H1 (cell line): ENCODE measurements at regions not wholly inside any gene's neighbourhood (a gene's known extent, or its start where the extent isn't known, plus 50 kb on each side); places are given as distances from the start of the nearest gene placed in this dataset.

Source experiments
- CTCF ChIA-PET: fragments of 300-600 bp; sonication (Branson Sonifier 250); formaldehyde crosslinking; loops from one replicate; lab custom pipeline; 2021; ENCODE audit not compliant: partially characterized antibody; lab: Charles Lee
- POLR2A ChIA-PET: fragments of 300-600 bp; sonication (Branson Sonifier 250); formaldehyde crosslinking; loops from one replicate; lab custom pipeline; 2021; ENCODE audit warnings: inconsistent platforms; ENCODE audit not compliant: partially characterized antibody; lab: Charles Lee
- DNase-seq, 2 experiments: peaks; one replicate each; pipeline versions ENCODE4 v3.0.0 to v3.0.0-alpha.2; 2010 to 2022; ENCODE audit warnings: low spot score in 2 of 2, low read depth in 1 of 2, mixed read lengths in 1 of 2
- FAIRE-seq: peaks from 2 replicates; lab custom pipeline; 2011; peaks lifted over from hg19 to GRCh38; lab: Jason Lieb, UNC
- H2AFZ ChIP-seq: 2 replicates; pipeline ENCODE4 v1.8.1; 2012; ENCODE audit warnings: low read length, inconsistent platforms
- H2AK5ac ChIP-seq: 2 replicates; pipeline ENCODE4 v1.6.1; 2013; ENCODE audit warnings: low read depth, low read length
- H2BK120ac ChIP-seq: replicated peaks from 2 replicates; pipeline ENCODE3; 2013; ENCODE audit warnings: low read depth, low read length, inconsistent platforms
- H2BK12ac ChIP-seq: 2 replicates; pipeline ENCODE4 v1.6.1; 2013; ENCODE audit warnings: low read depth, low read length
- H2BK15ac ChIP-seq: 2 replicates; pipeline ENCODE4 v1.6.1; 2013; ENCODE audit warnings: low read length
- H2BK20ac ChIP-seq: 2 replicates; pipeline ENCODE4 v1.6.1; 2013; ENCODE audit warnings: low read length
- H2BK5ac ChIP-seq: 2 replicates; pipeline ENCODE4 v1.6.1; 2013; ENCODE audit warnings: low read depth, low read length
- H3K14ac ChIP-seq: 2 replicates; pipeline ENCODE4 v1.6.1; 2013; ENCODE audit warnings: inconsistent platforms; ENCODE audit not compliant: insufficient read length
- H3K18ac ChIP-seq: 2 replicates; pipeline ENCODE4 v1.6.1; 2013; ENCODE audit warnings: low read length; ENCODE audit errors: extremely low read depth
- H3K23ac ChIP-seq: 2 replicates; pipeline ENCODE4 v1.6.1; 2013; ENCODE audit warnings: inconsistent platforms; ENCODE audit not compliant: insufficient read length
- H3K23me2 ChIP-seq: 2 replicates; pipeline ENCODE4 v1.6.1; 2013; ENCODE audit warnings: low read depth, low read length
- H3K27ac ChIP-seq: 2 replicates; pipeline ENCODE4 v1.6.1; 2011; ENCODE audit warnings: low read depth, low read length, inconsistent platforms
- H3K27me3 ChIP-seq, 4 experiments: replicated peaks in 1 of 4; 1 replicate in 1 of 4; 2 replicates in 3 of 4; pipeline versions ENCODE4 v1.6.1 to v1.8.1; 2011 to 2013; ENCODE audit warnings: low read length in 3 of 4, mild to moderate bottlenecking in 3 of 4, inconsistent platforms in 2 of 4, mixed read lengths in 2 of 4, moderate library complexity in 1 of 4; ENCODE audit not compliant: control insufficient read depth in 3 of 4, insufficient read depth in 3 of 4; ENCODE audit errors: extremely low read depth in 1 of 4
- H3K36me3 ChIP-seq, 4 experiments: 2 replicates each; pipeline versions ENCODE4 v1.6.1 to v1.8.1; 2011 to 2013; ENCODE audit warnings: mild to moderate bottlenecking in 4 of 4, low read length in 3 of 4, moderate library complexity in 2 of 4, control low read depth in 1 of 4, inconsistent platforms in 1 of 4; ENCODE audit not compliant: insufficient read depth in 4 of 4, control insufficient read depth in 2 of 4
- H3K4ac ChIP-seq: replicated peaks from 2 replicates; pipeline ENCODE3; 2013; ENCODE audit warnings: low read length, low read depth, mixed read lengths, inconsistent platforms; ENCODE audit not compliant: insufficient read length
- H3K4me1 ChIP-seq, 4 experiments: replicated peaks in 1 of 4; 1 replicate in 1 of 4; 2 replicates in 3 of 4; pipeline versions ENCODE4 v1.6.1 to v1.8.1; 2011 to 2013; ENCODE audit warnings: low read length in 3 of 4, inconsistent platforms in 2 of 4, mixed read lengths in 1 of 4; ENCODE audit not compliant: insufficient read depth in 4 of 4, control insufficient read depth in 3 of 4
- H3K4me2 ChIP-seq, 2 experiments: 2 replicates each; pipeline versions ENCODE4 v1.6.1 to v1.8.1; 2011 to 2013; ENCODE audit warnings: low read depth in 2 of 2, low read length in 2 of 2, control low read depth in 1 of 2, inconsistent platforms in 1 of 2, mild to moderate bottlenecking in 1 of 2; ENCODE audit not compliant: insufficient read depth in 1 of 2
- H3K4me3 ChIP-seq, 4 experiments: fragments of 200-600, 300-600 bp in 1 of 4; sonication (generic), shearing (Covaris generic), sonication (Bioruptor Twin) in 1 of 4; 2 replicates each; pipeline versions ENCODE4 v1.5.1 to v1.8.1; 2011 to 2016; ENCODE audit warnings: low read length in 4 of 4, low read depth in 3 of 4, control low read depth in 2 of 4, inconsistent platforms in 2 of 4, mild to moderate bottlenecking in 2 of 4, mixed read lengths in 1 of 4, moderate library complexity in 1 of 4; ENCODE audit not compliant: insufficient read depth in 2 of 4; ENCODE audit errors: extremely low read depth in 1 of 4
- H3K56ac ChIP-seq: replicated peaks from 2 replicates; pipeline ENCODE3; 2013; ENCODE audit warnings: low read depth, mild to moderate bottlenecking, mixed read lengths, low read length, inconsistent platforms; ENCODE audit not compliant: insufficient read length
- H3K79me1 ChIP-seq: 2 replicates; pipeline ENCODE4 v1.6.1; 2013; ENCODE audit warnings: low read depth, low read length, control low read depth
- H3K79me2 ChIP-seq, 2 experiments: 2 replicates each; pipeline versions ENCODE4 v1.6.1 to v1.8.1; 2012 to 2013; ENCODE audit warnings: low read length in 2 of 2, mild to moderate bottlenecking in 2 of 2, inconsistent platforms in 1 of 2; ENCODE audit not compliant: insufficient read depth in 2 of 2, control insufficient read depth in 1 of 2
- H3K9ac ChIP-seq, 4 experiments: replicated peaks in 1 of 4; 1 replicate in 1 of 4; 2 replicates in 3 of 4; pipeline versions ENCODE4 v1.6.1 to v1.8.1; 2011 to 2013; ENCODE audit warnings: low read depth in 3 of 4, low read length in 3 of 4, control low read depth in 2 of 4, mild to moderate bottlenecking in 2 of 4, moderate library complexity in 2 of 4, inconsistent platforms in 1 of 4; ENCODE audit errors: extremely low read depth in 1 of 4
- H3K9me3 ChIP-seq, 2 experiments: 2 replicates each; pipeline versions ENCODE4 v1.6.1 to v1.8.1; 2012 to 2013; ENCODE audit warnings: mild to moderate bottlenecking in 2 of 2, moderate library complexity in 2 of 2, control low read depth in 1 of 2, inconsistent platforms in 1 of 2, low read depth in 1 of 2, low read length in 1 of 2, mixed read lengths in 1 of 2; ENCODE audit not compliant: insufficient read depth in 2 of 2
- H4K20me1 ChIP-seq, 2 experiments: replicated peaks in 1 of 2; 2 replicates each; pipeline versions ENCODE3 to v1.8.1; 2011 to 2013; ENCODE audit warnings: inconsistent platforms in 2 of 2, low read length in 2 of 2, mild to moderate bottlenecking in 1 of 2; ENCODE audit not compliant: insufficient read depth in 2 of 2, control insufficient read depth in 1 of 2
- H4K5ac ChIP-seq: 2 replicates; pipeline ENCODE4 v1.6.1; 2013; ENCODE audit warnings: low read length, low read depth, mixed read lengths, inconsistent platforms; ENCODE audit not compliant: insufficient read length
- H4K8ac ChIP-seq: 2 replicates; pipeline ENCODE4 v1.8.0; 2013; ENCODE audit warnings: mild to moderate bottlenecking, moderate library complexity, low read length, inconsistent platforms; ENCODE audit not compliant: insufficient read depth; ENCODE audit errors: extremely low read depth
- H4K91ac ChIP-seq: replicated peaks from 2 replicates; pipeline ENCODE3; 2013; ENCODE audit warnings: low read length, mixed read lengths, inconsistent platforms; ENCODE audit not compliant: insufficient read length
- BACH1 ChIP-seq: IDR thresholded peaks from 2 replicates; pipeline ENCODE4 v1.6.1; 2012; ENCODE audit warnings: low read length, improper control_type of control experiment
- CBX5 ChIP-seq: fragments of 300-800, 300-1000 bp; sonication (generic); IDR thresholded peaks from 2 replicates; pipeline ENCODE4 v1.7.1; 2016; ENCODE audit warnings: antibody characterized with exemption, low read length, low read depth
- CTBP2 ChIP-seq: IDR thresholded peaks from 2 replicates; pipeline ENCODE4 v1.7.0; 2011; ENCODE audit warnings: borderline replicate concordance, mild to moderate bottlenecking, moderate library complexity, mixed read lengths, low read length; ENCODE audit not compliant: insufficient read depth, insufficient read length
- EGR1 ChIP-seq: IDR thresholded peaks from 2 replicates; pipeline ENCODE4 v1.6.1; 2011; ENCODE audit warnings: low read depth, low read length, borderline replicate concordance
- KDM1A ChIP-seq: fragments of 200-600, 300-600 bp; sonication (generic); IDR thresholded peaks from 2 replicates; pipeline ENCODE4 v1.7.1; 2016; ENCODE audit warnings: mild to moderate bottlenecking, low read length, borderline replicate concordance
- NANOG ChIP-seq: IDR thresholded peaks from 2 replicates; pipeline ENCODE4 v1.6.1; 2011; ENCODE audit warnings: low read length, low read depth, mild to moderate bottlenecking, inconsistent platforms; ENCODE audit not compliant: insufficient read depth, poor library complexity, severe bottlenecking
- SIRT6 ChIP-seq: IDR thresholded peaks from one replicate; pipeline ENCODE4 v1.7.1; 2012; ENCODE audit warnings: low read length, inconsistent platforms
- SIX5 ChIP-seq: IDR thresholded peaks from 2 replicates; pipeline ENCODE4 v1.6.1; 2011; ENCODE audit warnings: mild to moderate bottlenecking, low read depth, low read length
- SP4 ChIP-seq: IDR thresholded peaks from 2 replicates; pipeline ENCODE4 v1.6.1; 2012; ENCODE audit warnings: low read length, inconsistent platforms
- TEAD4 ChIP-seq: IDR thresholded peaks from 2 replicates; pipeline ENCODE4 v1.6.1; 2012; ENCODE audit warnings: low read depth, low read length, inconsistent platforms, mixed read lengths
- YY1 ChIP-seq: IDR thresholded peaks from 2 replicates; pipeline ENCODE4 v1.6.1; 2011; ENCODE audit warnings: low read depth, mild to moderate bottlenecking, low read length
- WGBS, 2 experiments: shearing (Covaris generic) in 1 of 2; methylation state at CpG; one replicate each; pipeline versions ENCODE4 v1.1.6 to v1.1.7; 2013 to 2015; ENCODE audit warnings: low lambda C conversion rate in 2 of 2, mixed read lengths in 2 of 2, inconsistent platforms in 1 of 2, low coverage in 1 of 2, missing lambda C conversion rate in 1 of 2; ENCODE audit not compliant: insufficient replicate concordance in 2 of 2, insufficient coverage in 1 of 2, insufficient read length in 1 of 2; ENCODE audit errors: extremely low coverage in 1 of 2, missing lambda C conversion rate in 1 of 2; 5-methylcytosine and 5-hydroxymethylcytosine counted together

DNA sequence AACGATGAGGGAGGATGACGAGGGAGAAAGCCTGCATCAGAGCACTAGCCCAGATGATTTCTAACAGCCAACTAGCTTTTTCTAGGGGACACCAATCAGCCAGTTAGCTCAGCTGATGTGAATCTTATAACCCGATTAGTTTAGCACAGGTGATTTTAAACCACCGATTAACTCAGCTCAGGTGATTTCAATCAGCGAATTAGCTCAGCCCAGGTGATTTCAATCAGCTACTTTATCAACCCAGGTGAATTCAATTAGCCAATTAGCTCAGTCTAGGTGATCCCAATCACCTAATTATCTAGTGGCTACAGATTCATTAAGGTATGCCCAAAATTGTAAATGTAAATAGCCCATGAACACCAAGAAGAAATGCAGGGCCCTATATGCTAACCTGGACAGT lies 146.9 kb downstream of the ZNF486 start:
- H3K14ac ChIP-seq: no peak overlapping the region
- H3K18ac ChIP-seq: no peak overlapping the region
- H3K36me3 ChIP-seq: no peaks in the 10 kb centered on the region
- H2AFZ ChIP-seq: peak overlapping the region; percentile 95
- H3K4me2 ChIP-seq: no peak overlapping the region
- no peak overlapping the region for H4K91ac ChIP-seq
- ChIA-PET CTCF (interaction anchor here (0.7 to 1.7 kb wide), 5 partner anchors 10 to 82 kb away, joined by 3 to 6 read pairs (median 6); no protein-coding TSS in a partner anchor), POLR2A (interaction anchor here (0.6 to 0.9 kb wide), 2 partner anchors 112 to 331 kb away, joined by 3 to 5 read pairs; no protein-coding TSS in a partner anchor)
- no peak overlapping the region for H4K5ac ChIP-seq
- no peak overlapping the region for H2BK12ac ChIP-seq
- no peak overlapping the region for H3K27ac ChIP-seq
- no peak overlapping the region for H3K4me3 ChIP-seq
- H3K23me2 ChIP-seq: no peaks in the 10 kb centered on the region
- no peak overlapping the region for H4K8ac ChIP-seq
- FAIRE-seq (peak; percentile 45), DNase-seq (no peak)
- H3K9ac ChIP-seq: no peak overlapping the region
- H3K27me3 ChIP-seq: no peaks in the 10 kb centered on the region
- no peaks in the 10 kb centered on the region for H3K4me1 ChIP-seq
- H3K79me1 ChIP-seq: no peaks in the 10 kb centered on the region
- H3K56ac ChIP-seq: no peak overlapping the region
- no peak for TF ChIP-seq NANOG
- TF ChIP-seq TEAD4: no peak
- no peak for TF ChIP-seq EGR1
- no peak for TF ChIP-seq SIRT6
- TF ChIP-seq CBX5: no peak
- no peak for TF ChIP-seq YY1
- no peak for TF ChIP-seq KDM1A
- TF ChIP-seq CTBP2: no peak
- no peak for TF ChIP-seq BACH1
- no peak for TF ChIP-seq SIX5
- TF ChIP-seq SP4: no peak
- no peak overlapping the region for H2AK5ac ChIP-seq
- H2BK20ac ChIP-seq: peak overlapping the region; percentile 80; the same call in 1 of the 2 replicates
- H3K9me3 ChIP-seq: no peaks in the 10 kb centered on the region
- WGBS, 2 experiments: 96% methylated on average over 5 of the region's 5 CpGs; no CpG with 5 or more reads in 1 of the 2 experiments
- H2BK15ac ChIP-seq: no peak overlapping the region
- H2BK5ac ChIP-seq: no peak overlapping the region
- H2BK120ac ChIP-seq: no peak overlapping the region
- no peak overlapping the region for H3K23ac ChIP-seq
- H3K79me2 ChIP-seq: no peaks in the 10 kb centered on the region
- H3K4ac ChIP-seq: no peak overlapping the region
- H4K20me1 ChIP-seq: no peaks in the 10 kb centered on the region
